PFSK-1 (cell line): ENCODE measurements at regions not wholly inside any gene's neighbourhood (a gene's known extent, or its start where the extent isn't known, plus 50 kb on each side); places are given as distances from the start of the nearest gene placed in this dataset.

ENCODE experiments used
- FOXP2 ChIP-seq: optimal IDR thresholded peaks from 2 replicates; pipeline ENCODE3; 2011; ENCODE audit warnings: borderline replicate concordance, control low read depth, inconsistent platforms; ENCODE audit not compliant: insufficient read depth; ENCODE audit errors: extremely low read length, extremely low read depth
- POLR2AphosphoS5 ChIP-seq: IDR thresholded peaks from 2 replicates; pipeline ENCODE4 v1.6.1; 2012; ENCODE audit warnings: low read depth, mild to moderate bottlenecking, control low read depth, low read length, moderate library complexity
- SIN3A ChIP-seq: IDR thresholded peaks from 2 replicates; pipeline ENCODE4 v1.6.1; 2012; ENCODE audit warnings: mild to moderate bottlenecking, low read length, moderate library complexity, borderline replicate concordance; ENCODE audit not compliant: insufficient read depth
- TAF1 ChIP-seq: IDR thresholded peaks from 2 replicates; pipeline ENCODE4 v1.6.1; 2012; ENCODE audit warnings: low read length, control low read depth, borderline replicate concordance; ENCODE audit not compliant: insufficient read depth
- TF ChIP-seq, protein P1 (sequence below), 2 experiments: IDR thresholded peaks; 2 replicates each; pipeline versions ENCODE4 v1.6.1 to v1.8.0; 2011 to 2012; ENCODE audit warnings: low read depth in 2 of 2, low read length in 2 of 2, control low read depth in 1 of 2, inconsistent platforms in 1 of 2, mild to moderate bottlenecking in 1 of 2, moderate library complexity in 1 of 2; ENCODE audit not compliant: insufficient read depth in 1 of 2

DNA sequence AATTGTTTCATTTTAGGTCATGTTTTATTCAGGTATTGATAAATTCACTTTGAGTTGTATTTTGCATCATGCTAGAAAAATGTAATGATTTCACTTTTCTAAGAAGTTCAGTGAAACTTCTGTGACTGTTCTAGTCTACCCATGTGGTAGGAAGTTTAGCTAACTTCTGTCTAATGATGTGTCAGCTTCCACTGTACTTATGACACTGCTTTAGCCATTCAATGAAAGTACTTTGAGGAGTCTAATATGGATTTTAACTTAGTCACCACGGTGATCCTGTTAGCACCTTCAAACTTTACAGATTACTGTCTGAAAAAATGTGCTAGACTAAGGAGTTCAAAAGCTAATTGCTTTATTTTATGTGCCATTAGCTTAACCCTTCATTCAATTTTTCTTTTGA, 1510.5 kb upstream of the CDH9 start:
- TF ChIP-seq TAF1 (no peak), SIN3A (no peak), POLR2AphosphoS5 (no peak), FOXP2 (no peak)
- TF ChIP-seq, protein P1, sequence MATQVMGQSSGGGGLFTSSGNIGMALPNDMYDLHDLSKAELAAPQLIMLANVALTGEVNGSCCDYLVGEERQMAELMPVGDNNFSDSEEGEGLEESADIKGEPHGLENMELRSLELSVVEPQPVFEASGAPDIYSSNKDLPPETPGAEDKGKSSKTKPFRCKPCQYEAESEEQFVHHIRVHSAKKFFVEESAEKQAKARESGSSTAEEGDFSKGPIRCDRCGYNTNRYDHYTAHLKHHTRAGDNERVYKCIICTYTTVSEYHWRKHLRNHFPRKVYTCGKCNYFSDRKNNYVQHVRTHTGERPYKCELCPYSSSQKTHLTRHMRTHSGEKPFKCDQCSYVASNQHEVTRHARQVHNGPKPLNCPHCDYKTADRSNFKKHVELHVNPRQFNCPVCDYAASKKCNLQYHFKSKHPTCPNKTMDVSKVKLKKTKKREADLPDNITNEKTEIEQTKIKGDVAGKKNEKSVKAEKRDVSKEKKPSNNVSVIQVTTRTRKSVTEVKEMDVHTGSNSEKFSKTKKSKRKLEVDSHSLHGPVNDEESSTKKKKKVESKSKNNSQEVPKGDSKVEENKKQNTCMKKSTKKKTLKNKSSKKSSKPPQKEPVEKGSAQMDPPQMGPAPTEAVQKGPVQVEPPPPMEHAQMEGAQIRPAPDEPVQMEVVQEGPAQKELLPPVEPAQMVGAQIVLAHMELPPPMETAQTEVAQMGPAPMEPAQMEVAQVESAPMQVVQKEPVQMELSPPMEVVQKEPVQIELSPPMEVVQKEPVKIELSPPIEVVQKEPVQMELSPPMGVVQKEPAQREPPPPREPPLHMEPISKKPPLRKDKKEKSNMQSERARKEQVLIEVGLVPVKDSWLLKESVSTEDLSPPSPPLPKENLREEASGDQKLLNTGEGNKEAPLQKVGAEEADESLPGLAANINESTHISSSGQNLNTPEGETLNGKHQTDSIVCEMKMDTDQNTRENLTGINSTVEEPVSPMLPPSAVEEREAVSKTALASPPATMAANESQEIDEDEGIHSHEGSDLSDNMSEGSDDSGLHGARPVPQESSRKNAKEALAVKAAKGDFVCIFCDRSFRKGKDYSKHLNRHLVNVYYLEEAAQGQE (IDR thresholded peaks at IDR 0.05; ENCODE audit: insufficient read depth in 1 of 2, low read depth in 2 of 2, low read length in 2 of 2), result no peak

DNA sequence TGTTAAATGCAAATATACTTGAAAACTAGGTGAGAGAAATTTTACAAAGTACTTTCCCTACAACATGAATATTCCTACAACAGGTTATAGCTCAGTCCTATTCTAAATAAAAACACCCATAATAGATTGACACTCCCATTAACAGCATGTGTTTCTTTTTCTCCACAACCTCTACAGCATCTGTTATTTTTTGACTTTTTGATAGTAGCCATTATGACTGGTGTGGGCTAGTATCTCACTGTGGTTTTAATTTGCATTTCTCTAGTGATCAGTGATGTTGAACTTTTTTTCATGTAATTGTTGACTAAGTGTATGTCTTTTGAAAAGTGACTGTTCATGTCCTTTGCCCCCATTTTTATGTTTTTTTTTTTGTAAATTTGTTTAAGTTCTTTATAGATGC, 1506.1 kb upstream of the CDH9 start:
- TF ChIP-seq, protein P1 (IDR thresholded peaks at IDR 0.05; ENCODE audit: insufficient read depth in 1 of 2, low read depth in 2 of 2, low read length in 2 of 2), result no peak
- TF ChIP-seq SIN3A (no peak), FOXP2 (no peak), TAF1 (no peak), POLR2AphosphoS5 (no peak)

DNA sequence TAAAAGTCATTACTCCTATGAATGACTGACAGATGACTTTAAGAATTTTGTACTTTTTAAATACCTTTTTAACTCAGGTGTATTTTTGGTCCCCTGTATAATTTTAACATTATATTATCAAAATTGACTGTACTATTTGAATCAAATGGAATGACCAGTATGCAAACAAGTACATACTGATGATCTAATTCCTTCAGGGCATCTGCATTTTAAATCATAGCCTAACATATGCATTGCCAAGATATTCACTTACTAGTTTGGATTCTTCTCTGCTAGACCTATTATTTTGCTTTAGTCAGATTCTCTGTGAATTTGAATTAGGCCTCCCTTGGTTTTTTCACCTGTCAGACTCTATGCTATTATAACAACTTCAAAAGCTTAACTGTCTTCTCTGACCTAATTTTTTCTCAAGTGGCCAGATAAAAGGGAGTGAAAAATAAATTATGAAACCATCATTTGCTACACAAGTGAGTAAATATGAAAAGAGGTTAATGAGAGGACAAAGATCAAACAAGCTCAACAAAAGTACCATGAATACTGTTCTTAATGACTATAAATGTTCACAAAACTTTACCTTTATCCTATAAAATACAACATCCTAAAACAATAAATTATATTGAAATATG, 1505.2 kb upstream of the CDH9 start:
- no peak for TF ChIP-seq FOXP2
- TF ChIP-seq SIN3A, result no peak
- TF ChIP-seq TAF1, result no peak
- TF ChIP-seq, protein P1 (IDR thresholded peaks at IDR 0.05; ENCODE audit: insufficient read depth in 1 of 2, low read depth in 2 of 2, low read length in 2 of 2), result no peak
- TF ChIP-seq POLR2AphosphoS5, result no peak

DNA sequence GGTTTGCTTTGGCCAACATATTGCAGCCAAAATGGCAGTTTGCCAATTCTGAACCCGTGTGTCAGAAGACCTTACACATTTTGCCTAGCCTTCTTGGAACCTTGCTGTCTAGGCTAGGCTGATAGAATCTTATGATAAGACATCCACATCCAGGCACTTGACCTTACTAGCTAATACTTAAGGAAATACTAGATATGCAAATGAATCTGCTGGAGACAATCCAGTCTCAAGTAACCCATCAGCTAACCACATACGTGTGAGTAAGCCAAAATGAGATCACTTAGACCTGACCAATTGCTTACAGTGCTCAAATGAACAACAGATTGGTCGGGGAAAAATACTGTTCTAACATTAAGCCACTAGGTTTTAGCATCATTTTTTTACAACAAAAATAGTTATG, 1504.6 kb upstream of the CDH9 start:
- TF ChIP-seq SIN3A (no peak), TAF1 (no peak), POLR2AphosphoS5 (no peak), FOXP2 (no peak)
- TF ChIP-seq, protein P1 (IDR thresholded peaks at IDR 0.05; ENCODE audit: insufficient read depth in 1 of 2, low read depth in 2 of 2, low read length in 2 of 2), result no peak
